GM12865 (cell line): ENCODE measurements at regions not wholly inside any gene's neighbourhood (a gene's known extent, or its start where the extent isn't known, plus 50 kb on each side); places are given as distances from the start of the nearest gene placed in this dataset.

ENCODE experiments used
- DNase-seq: peaks from one replicate; pipeline ENCODE4 v3.0.0; 2010; ENCODE audit warnings: low read depth
- H3K4me3 ChIP-seq: 2 replicates; pipeline ENCODE4 v1.5.1; 2011; ENCODE audit warnings: mild to moderate bottlenecking, low read depth, low read length, control low read depth
- TF ChIP-seq, protein P1 (sequence below): IDR thresholded peaks from 2 replicates; pipeline ENCODE4 v1.5.1; 2011; ENCODE audit warnings: low read length, control low read depth, low read depth, inconsistent platforms; ENCODE audit not compliant: insufficient read depth; ENCODE audit errors: missing control alignments

DNA sequence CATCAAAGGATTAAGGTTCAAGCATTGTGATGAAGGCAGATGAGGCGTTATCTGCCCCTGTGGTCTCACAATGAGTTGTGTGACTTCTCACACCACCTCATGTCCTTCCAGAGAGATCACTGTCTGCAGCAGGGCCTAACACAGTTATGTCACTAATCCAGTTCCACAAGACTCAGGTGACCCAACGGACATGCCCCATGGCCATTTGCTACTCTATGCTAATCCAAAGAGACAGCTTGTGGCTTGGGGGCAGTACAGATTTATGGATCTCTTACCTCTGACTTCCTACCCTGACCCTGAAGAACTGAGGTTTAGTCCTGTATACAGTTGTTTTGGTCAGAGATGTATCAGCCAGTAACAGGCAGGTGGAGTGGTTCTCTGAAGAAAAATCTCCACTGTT lies 147.1 kb downstream of the GLUL start:
- H3K4me3 ChIP-seq = no peak overlapping the region
- TF ChIP-seq, protein P1, sequence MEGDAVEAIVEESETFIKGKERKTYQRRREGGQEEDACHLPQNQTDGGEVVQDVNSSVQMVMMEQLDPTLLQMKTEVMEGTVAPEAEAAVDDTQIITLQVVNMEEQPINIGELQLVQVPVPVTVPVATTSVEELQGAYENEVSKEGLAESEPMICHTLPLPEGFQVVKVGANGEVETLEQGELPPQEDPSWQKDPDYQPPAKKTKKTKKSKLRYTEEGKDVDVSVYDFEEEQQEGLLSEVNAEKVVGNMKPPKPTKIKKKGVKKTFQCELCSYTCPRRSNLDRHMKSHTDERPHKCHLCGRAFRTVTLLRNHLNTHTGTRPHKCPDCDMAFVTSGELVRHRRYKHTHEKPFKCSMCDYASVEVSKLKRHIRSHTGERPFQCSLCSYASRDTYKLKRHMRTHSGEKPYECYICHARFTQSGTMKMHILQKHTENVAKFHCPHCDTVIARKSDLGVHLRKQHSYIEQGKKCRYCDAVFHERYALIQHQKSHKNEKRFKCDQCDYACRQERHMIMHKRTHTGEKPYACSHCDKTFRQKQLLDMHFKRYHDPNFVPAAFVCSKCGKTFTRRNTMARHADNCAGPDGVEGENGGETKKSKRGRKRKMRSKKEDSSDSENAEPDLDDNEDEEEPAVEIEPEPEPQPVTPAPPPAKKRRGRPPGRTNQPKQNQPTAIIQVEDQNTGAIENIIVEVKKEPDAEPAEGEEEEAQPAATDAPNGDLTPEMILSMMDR = no peak
- no peak for DNase-seq

DNA sequence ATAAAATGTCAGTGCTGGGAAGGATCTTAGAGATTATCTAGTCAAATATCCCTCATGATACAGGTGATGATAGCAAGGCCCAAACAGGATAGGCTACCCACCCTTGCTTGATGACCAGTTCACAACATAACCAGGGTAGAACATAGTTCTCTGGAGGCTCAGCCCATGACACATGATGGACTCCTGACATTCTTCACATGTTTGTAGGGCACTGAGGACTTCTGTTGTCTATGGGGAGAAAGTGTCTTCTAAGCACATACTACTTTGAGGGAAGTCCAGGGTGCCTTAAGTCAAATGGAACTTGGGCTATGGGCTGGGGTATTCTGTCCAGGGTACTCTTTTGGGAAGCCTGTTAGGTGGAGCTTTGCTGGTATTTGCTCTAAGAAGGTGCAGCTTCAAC lies 148.9 kb downstream of the GLUL start:
- TF ChIP-seq, protein P1 = no peak
- DNase-seq = no peak
- H3K4me3 ChIP-seq = no peak overlapping the region

DNA sequence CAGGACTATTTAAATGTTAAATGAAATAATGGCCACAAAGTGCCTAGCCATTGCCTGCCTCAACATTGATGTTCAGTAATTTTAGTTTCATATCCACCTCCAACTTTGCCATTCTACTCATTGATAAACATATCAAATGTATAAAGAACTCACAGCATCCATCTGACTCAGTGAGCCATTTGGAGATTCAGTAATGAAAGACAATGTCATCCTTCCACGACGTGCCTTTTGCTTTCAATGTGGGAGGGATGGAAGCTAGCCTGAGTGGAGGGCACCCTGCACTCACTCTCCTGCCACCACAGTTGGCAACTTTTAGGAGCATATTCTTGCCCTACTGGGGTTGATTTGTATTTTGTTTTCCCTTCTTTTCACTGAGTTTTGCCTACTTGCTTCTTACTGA lies 151.5 kb downstream of the GLUL start:
- no peak overlapping the region for H3K4me3 ChIP-seq
- TF ChIP-seq, protein P1 = no peak
- no peak for DNase-seq

DNA sequence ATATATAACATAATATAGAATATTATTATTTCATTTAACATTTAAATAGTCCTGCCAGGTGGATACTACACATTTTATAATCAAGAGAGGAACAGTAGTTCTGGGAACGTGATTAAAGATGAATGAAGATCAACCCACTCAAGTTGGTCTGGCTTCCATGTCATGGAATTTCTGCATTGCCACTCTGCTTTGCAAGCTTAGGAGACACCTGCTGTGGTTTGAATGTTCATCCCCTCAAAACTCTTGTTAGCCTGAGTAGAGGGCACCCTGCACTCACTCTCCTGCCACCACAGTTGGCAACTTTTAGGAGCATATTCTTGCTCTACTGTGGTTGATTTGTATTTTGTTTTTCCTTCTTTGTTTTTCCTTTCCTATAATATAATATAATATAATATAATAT lies 153.2 kb downstream of the GLUL start:
- H3K4me3 ChIP-seq = no peak overlapping the region
- no peak for DNase-seq
- TF ChIP-seq, protein P1 = no peak

DNA sequence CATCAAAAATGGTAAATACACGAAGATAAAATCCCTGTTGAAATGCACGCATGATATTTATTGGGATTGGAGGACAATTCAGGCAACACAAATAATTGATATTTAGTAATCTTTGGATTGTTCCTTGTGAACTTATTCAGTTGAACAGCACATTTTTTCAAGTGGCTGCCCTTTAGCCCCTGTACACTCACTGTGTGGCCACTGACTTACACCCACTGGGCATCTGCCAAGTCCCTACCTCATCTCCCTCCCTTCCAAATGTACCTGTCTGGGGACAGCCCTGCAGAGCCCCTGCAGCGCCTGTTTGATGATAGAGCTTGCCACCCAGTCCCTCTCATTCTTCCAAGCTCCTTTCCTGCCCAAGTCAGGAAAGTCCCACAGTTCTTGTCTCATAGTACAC lies 154.3 kb downstream of the GLUL start:
- TF ChIP-seq, protein P1 = no peak
- H3K4me3 ChIP-seq = no peak overlapping the region
- no peak for DNase-seq

DNA sequence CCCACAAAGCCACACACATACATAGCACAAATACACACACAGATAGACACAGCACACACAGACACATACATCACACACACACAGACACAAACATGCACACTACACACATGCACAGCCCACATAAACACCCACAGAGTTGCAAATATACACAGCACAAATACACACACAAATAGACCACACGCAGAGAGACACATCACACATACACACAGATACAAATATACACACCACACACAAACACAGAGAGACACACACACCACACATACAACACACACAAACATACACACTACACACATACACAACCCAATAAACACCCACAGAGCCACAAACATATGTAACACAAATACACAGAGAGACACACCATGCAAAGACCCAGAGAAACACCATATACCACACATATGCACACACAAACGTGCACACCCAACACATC lies 154.9 kb downstream of the GLUL start:
- no peak overlapping the region for H3K4me3 ChIP-seq
- TF ChIP-seq, protein P1 = no peak
- no peak for DNase-seq

DNA sequence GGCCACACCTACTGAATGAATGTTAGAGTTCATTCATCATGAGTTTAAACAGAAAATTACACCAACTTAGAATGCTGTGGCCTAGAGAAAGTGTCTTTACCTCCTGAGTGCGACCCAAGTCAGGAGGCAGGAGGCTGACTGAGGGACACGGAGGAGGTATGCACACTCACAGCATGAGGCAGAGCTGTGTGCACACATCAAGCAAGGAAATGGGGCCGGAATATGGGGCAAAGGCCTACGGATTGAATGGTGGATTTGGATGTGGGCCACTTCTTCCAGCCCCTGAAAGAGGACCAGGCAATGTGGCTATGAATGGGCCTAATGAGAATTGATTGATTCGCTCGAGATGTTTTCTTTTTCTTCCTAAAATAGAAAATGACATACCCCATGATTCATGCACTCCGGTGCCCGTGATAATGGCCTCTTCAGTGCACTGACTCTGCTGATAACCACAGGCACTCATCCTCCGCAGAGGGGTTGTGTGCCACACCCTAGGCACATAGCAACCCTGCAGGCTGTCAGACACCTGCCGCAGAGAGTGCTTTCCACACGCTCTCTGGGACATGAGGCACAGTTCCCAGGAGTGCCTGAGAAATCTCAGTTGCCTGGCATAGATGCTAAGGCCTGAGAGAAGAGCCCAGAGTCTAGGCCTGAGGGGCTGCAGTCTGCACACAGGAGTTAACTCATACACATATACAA lies 155.5 kb downstream of the GLUL start:
- no peak for DNase-seq
- TF ChIP-seq, protein P1 = no peak
- no peak overlapping the region for H3K4me3 ChIP-seq
